Osteoblast (primary cell): ENCODE measurements at regions not wholly inside any gene's neighbourhood (a gene's known extent, or its start where the extent isn't known, plus 50 kb on each side); places are given as distances from the start of the nearest gene placed in this dataset.

Experiments used
- DNase-seq: peaks from one replicate; pipeline ENCODE4 v3.0.0; 2011; ENCODE audit warnings: low spot score, mixed read lengths; ENCODE audit not compliant: insufficient read length; ENCODE audit errors: missing footprints
- H2AFZ ChIP-seq: 2 replicates; pipeline ENCODE4 v1.6.0; 2011; ENCODE audit warnings: mild to moderate bottlenecking, low read length
- H3K27ac ChIP-seq: 2 replicates; pipeline ENCODE4 v1.5.1; 2011; ENCODE audit warnings: mild to moderate bottlenecking, low read depth, low read length, moderate library complexity
- H3K27me3 ChIP-seq: 2 replicates; pipeline ENCODE4 v1.6.0; 2012; ENCODE audit warnings: mild to moderate bottlenecking, control low read depth, inconsistent platforms, low read length, moderate library complexity; ENCODE audit not compliant: insufficient read depth
- H3K36me3 ChIP-seq: 2 replicates; pipeline ENCODE4 v1.5.1; 2011; ENCODE audit warnings: mild to moderate bottlenecking, low read length, control low read depth, moderate library complexity; ENCODE audit not compliant: insufficient read depth
- H3K4me1 ChIP-seq: 2 replicates; pipeline ENCODE4 v1.5.1; 2011; ENCODE audit warnings: mild to moderate bottlenecking, low read length, control low read depth, moderate library complexity; ENCODE audit not compliant: insufficient read depth
- H3K4me2 ChIP-seq: 2 replicates; pipeline ENCODE4 v1.6.0; 2011; ENCODE audit warnings: mild to moderate bottlenecking, low read length; ENCODE audit not compliant: insufficient read depth
- H3K4me3 ChIP-seq: fragments of 200-600 bp; sonication (generic); 3 replicates; pipeline ENCODE4 v1.5.1; 2012; ENCODE audit warnings: mild to moderate bottlenecking, low read length, inconsistent platforms; ENCODE audit not compliant: insufficient read depth
- H3K79me2 ChIP-seq: 2 replicates; pipeline ENCODE4 v1.6.0; 2012; ENCODE audit warnings: mild to moderate bottlenecking, low read length, control low read depth, inconsistent platforms; ENCODE audit not compliant: insufficient read depth
- H3K9me3 ChIP-seq: 2 replicates; pipeline ENCODE4 v1.5.1; 2011; ENCODE audit warnings: low read depth, low read length, control low read depth
- H4K20me1 ChIP-seq: 2 replicates; pipeline ENCODE4 v1.6.0; 2012; ENCODE audit warnings: mild to moderate bottlenecking, low read length, control low read depth; ENCODE audit not compliant: insufficient read depth
- CTCF ChIP-seq: IDR thresholded peaks from 2 replicates; pipeline ENCODE4 v1.5.1; 2011; ENCODE audit warnings: mild to moderate bottlenecking, low read depth, low read length, moderate library complexity; ENCODE audit errors: extremely low read depth

GRCh38 chr21:35779690-35780570 lies 280.4 kb downstream of the SETD4 start:
- Histone ChIP-seq H3K4me1 (peaks cover 21% of the 10 kb centered on the region), H3K79me2 (no peaks in the 10 kb centered on the region), H3K27me3 (no peaks in the 10 kb centered on the region), H3K4me3 (no peak overlapping the region), H2AFZ (no peak overlapping the region), H4K20me1 (no peaks in the 10 kb centered on the region), H3K4me2 (peak overlapping the region; percentile 64), H3K9me3 (no peaks in the 10 kb centered on the region), H3K27ac (peak overlapping the region; percentile 96), H3K36me3 (no peaks in the 10 kb centered on the region)
- DNase-seq, result peak; percentile 90
- no peak for TF ChIP-seq CTCF

- Histone ChIP-seq H3K4me2 (peak overlapping the region; percentile 64), H3K36me3 (no peaks in the 10 kb centered on the region), H3K79me2 (no peaks in the 10 kb centered on the region), H3K9me3 (no peaks in the 10 kb centered on the region), H4K20me1 (no peaks in the 10 kb centered on the region), H2AFZ (no peak overlapping the region), H3K4me1 (peaks cover 21% of the 10 kb centered on the region), H3K4me3 (no peak overlapping the region), H3K27me3 (no peaks in the 10 kb centered on the region), H3K27ac (peak overlapping the region; percentile 96)
- no peak for TF ChIP-seq CTCF
- DNase-seq, result no peak
Measured at GRCh38 chr21:35779167-35779566, 281.2 kb downstream of the SETD4 start.

GRCh38 chr21:35777081-35777480 lies 283.2 kb downstream of the SETD4 start:
- Histone ChIP-seq H3K9me3 (no peaks in the 10 kb centered on the region), H3K4me1 (peaks cover 21% of the 10 kb centered on the region), H3K36me3 (no peaks in the 10 kb centered on the region), H3K4me3 (no peak overlapping the region), H2AFZ (no peak overlapping the region), H4K20me1 (no peaks in the 10 kb centered on the region), H3K4me2 (no peak overlapping the region), H3K27ac (no peak overlapping the region), H3K27me3 (no peaks in the 10 kb centered on the region), H3K79me2 (no peaks in the 10 kb centered on the region)
- no peak for DNase-seq
- TF ChIP-seq CTCF, result no peak

GRCh38 chr21:35775778-35776544 lies 284.4 kb downstream of the SETD4 start:
- no peak overlapping the region for H3K4me2 ChIP-seq
- peaks cover 17% of the 10 kb centered on the region for H3K4me1 ChIP-seq
- H3K4me3 ChIP-seq, result no peak overlapping the region
- H3K79me2 ChIP-seq, result no peaks in the 10 kb centered on the region
- no peak overlapping the region for H2AFZ ChIP-seq
- no peaks in the 10 kb centered on the region for H4K20me1 ChIP-seq
- H3K36me3 ChIP-seq, result no peaks in the 10 kb centered on the region
- DNase-seq, result no peak
- TF ChIP-seq CTCF, result no peak
- H3K9me3 ChIP-seq, result no peaks in the 10 kb centered on the region
- H3K27me3 ChIP-seq, result no peaks in the 10 kb centered on the region
- H3K27ac ChIP-seq, result no peak overlapping the region
